GM18499 (cell line): ENCODE measurements at regions not wholly inside any gene's neighbourhood (a gene's known extent, or its start where the extent isn't known, plus 50 kb on each side); places are given as distances from the start of the nearest gene placed in this dataset.

Experiments used
- ATAC-seq: cut with Tn5 transposase; IDR thresholded peaks from one replicate; pipeline ENCODE4 v1.9.1; 2021; ENCODE audit warnings: moderate number of reproducible peaks; ENCODE audit not compliant: insufficient read depth, unreplicated experiment

- no peak for ATAC-seq
These were observed 516.8 kb upstream of the FAM241A start for GRCh38 chr4:111628437-111628836.

- ATAC-seq, result no peak
These were observed 514.5 kb upstream of the FAM241A start for GRCh38 chr4:111630705-111631104.

- ATAC-seq, result no peak
These were observed 513.8 kb upstream of the FAM241A start for GRCh38 chr4:111631215-111631999.

GRCh38 chr4:111632641-111633151 is 512.6 kb upstream of the FAM241A start:
- no peak for ATAC-seq

- ATAC-seq, result no peak
These were observed 511.5 kb upstream of the FAM241A start for GRCh38 chr4:111633663-111634266.

GRCh38 chr4:111635646-111636045 is 509.6 kb upstream of the FAM241A start:
- ATAC-seq, result no peak

GRCh38 chr4:111636961-111637585 is 508.2 kb upstream of the FAM241A start:
- no peak for ATAC-seq

GRCh38 chr4:111639120-111639690 is 506.0 kb upstream of the FAM241A start:
- ATAC-seq, result no peak

- ATAC-seq, result no peak
These were observed 505.4 kb upstream of the FAM241A start for GRCh38 chr4:111639876-111640275.

- ATAC-seq, result peak; percentile 90
These were observed 503.3 kb upstream of the FAM241A start for GRCh38 chr4:111641813-111642579.

- ATAC-seq, result no peak
These were observed 497.2 kb upstream of the FAM241A start for GRCh38 chr4:111648056-111648455.

- ATAC-seq, result no peak
These were observed 495.9 kb upstream of the FAM241A start for GRCh38 chr4:111649308-111649707.

- no peak for ATAC-seq
These were observed 495.1 kb upstream of the FAM241A start for GRCh38 chr4:111650146-111650545.

- no peak for ATAC-seq
These were observed 494.6 kb upstream of the FAM241A start for GRCh38 chr4:111650674-111651086.

GRCh38 chr4:111652236-111652635 is 493.0 kb upstream of the FAM241A start:
- ATAC-seq, result no peak

GRCh38 chr4:111652986-111653385 is 492.3 kb upstream of the FAM241A start:
- ATAC-seq, result no peak

GRCh38 chr4:111662496-111662895 is 482.8 kb upstream of the FAM241A start:
- no peak for ATAC-seq

GRCh38 chr4:111664308-111664945 is 480.8 kb upstream of the FAM241A start:
- ATAC-seq, result no peak

- ATAC-seq, result no peak
These were observed 478.4 kb upstream of the FAM241A start for GRCh38 chr4:111666826-111667360.
